ENCODE measurements at regions not wholly inside any gene's neighbourhood (a gene's known extent, or its start where the extent isn't known, plus 50 kb on each side); places are given as distances from the start of the nearest gene placed in this dataset.

GRCh38 chrX:63835361-63835760 lies 50.3 kb upstream of the ARHGEF9 start:
- CTCF ChIA-PET = no interaction called here
- Mint-ChIP-seq H3K4me1 (ENCODE audit: low read depth) (no peaks in the 10 kb centered on the region), H3K36me3 (ENCODE audit: low read depth) (no peaks in the 10 kb centered on the region), H3K27ac (no peak overlapping the region), H3K27me3 (ENCODE audit: low read depth) (no peaks in the 10 kb centered on the region), H3K4me3 (no peak overlapping the region), H3K9me3 (peaks cover 2% of the 10 kb centered on the region)
- intact Hi-C loops (cut with micrococcal nuclease) = no loop called here
- no peak for DNase-seq
